ENCODE measurements at regions not wholly inside any gene's neighbourhood (a gene's known extent, or its start where the extent isn't known, plus 50 kb on each side); places are given as distances from the start of the nearest gene placed in this dataset.

GRCh38 chr10:21021843-21022594, 124.9 kb upstream of the NEBL start:
- no peak overlapping the region for H3K27ac ChIP-seq
- intact Hi-C loops (cut with DNase I; ENCODE audit: low total_unique reads) = no loop called here
- H3K36me3 ChIP-seq = no peaks in the 10 kb centered on the region
- H3K4me3 ChIP-seq = no peak overlapping the region
- no peaks in the 10 kb centered on the region for H3K4me1 ChIP-seq
- TF ChIP-seq CTCF (IDR thresholded peaks at IDR 0.05) (no peak), POLR2AphosphoS5 (IDR thresholded peaks at IDR 0.05) (no peak), POLR2A (IDR thresholded peaks at IDR 0.05) (no peak)
- H3K9me3 ChIP-seq = no peaks in the 10 kb centered on the region
- no peaks in the 10 kb centered on the region for H3K27me3 ChIP-seq
- DNase-seq (ENCODE audit: low spot score in 2 of 2) = no peak

- no peak overlapping the region for H3K4me3 ChIP-seq
- H3K27ac ChIP-seq = no peak overlapping the region
- TF ChIP-seq POLR2A (IDR thresholded peaks at IDR 0.05) (no peak), CTCF (IDR thresholded peaks at IDR 0.05) (no peak), POLR2AphosphoS5 (IDR thresholded peaks at IDR 0.05) (no peak)
- no peaks in the 10 kb centered on the region for H3K9me3 ChIP-seq
- no peak for DNase-seq (ENCODE audit: low spot score in 2 of 2)
- no peaks in the 10 kb centered on the region for H3K4me1 ChIP-seq
- intact Hi-C loops (cut with DNase I; ENCODE audit: low total_unique reads) = no loop called here
- no peaks in the 10 kb centered on the region for H3K36me3 ChIP-seq
- no peaks in the 10 kb centered on the region for H3K27me3 ChIP-seq
Measured at GRCh38 chr10:21021231-21021630, 124.1 kb upstream of the NEBL start.

GRCh38 chr10:21020545-21020944, 123.4 kb upstream of the NEBL start:
- no peaks in the 10 kb centered on the region for H3K27me3 ChIP-seq
- no peak for TF ChIP-seq POLR2AphosphoS5 (IDR thresholded peaks at IDR 0.05)
- TF ChIP-seq CTCF (IDR thresholded peaks at IDR 0.05) = no peak
- TF ChIP-seq POLR2A (IDR thresholded peaks at IDR 0.05) = no peak
- no peak overlapping the region for H3K27ac ChIP-seq
- H3K4me1 ChIP-seq = no peaks in the 10 kb centered on the region
- H3K9me3 ChIP-seq = no peaks in the 10 kb centered on the region
- intact Hi-C loops (cut with DNase I; ENCODE audit: low total_unique reads) = no loop called here
- H3K4me3 ChIP-seq = no peak overlapping the region
- no peaks in the 10 kb centered on the region for H3K36me3 ChIP-seq
- no peak for DNase-seq (ENCODE audit: low spot score in 2 of 2)

DNA sequence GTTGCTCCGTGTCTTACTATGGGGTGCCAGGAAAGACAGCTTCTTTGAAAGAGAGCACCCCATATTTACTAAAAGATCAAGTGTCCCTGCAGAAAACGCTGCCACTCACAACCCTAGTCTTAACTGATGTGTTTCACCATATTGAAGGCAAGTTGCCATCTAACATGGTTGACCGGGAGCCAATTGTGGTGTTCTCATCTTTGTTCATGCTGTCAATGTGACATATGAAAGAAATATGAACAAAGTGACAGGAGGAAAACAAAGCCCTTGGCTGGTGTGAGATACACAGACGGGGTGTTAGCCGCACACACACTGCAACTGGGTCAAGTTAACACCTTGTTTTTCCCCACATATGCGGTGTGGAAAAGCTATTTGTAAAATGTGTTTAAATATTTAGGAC, 122.3 kb upstream of the NEBL start:
- intact Hi-C loops (cut with DNase I; ENCODE audit: low total_unique reads) = no loop called here
- no peaks in the 10 kb centered on the region for H3K27me3 ChIP-seq

More for the DNA sequence above, 122.3 kb upstream of the NEBL start:
- TF ChIP-seq POLR2AphosphoS5 (IDR thresholded peaks at IDR 0.05) (no peak), CTCF (IDR thresholded peaks at IDR 0.05) (no peak), POLR2A (IDR thresholded peaks at IDR 0.05) (no peak)
- H3K36me3 ChIP-seq = no peaks in the 10 kb centered on the region
- no peaks in the 10 kb centered on the region for H3K4me1 ChIP-seq
- H3K9me3 ChIP-seq = no peaks in the 10 kb centered on the region
- DNase-seq (ENCODE audit: low spot score in 2 of 2) = no peak
- H3K27ac ChIP-seq = no peak overlapping the region
- H3K4me3 ChIP-seq = no peak overlapping the region

All from breast epithelium (tissue), 4 donors.